Astrocyte of the hippocampus (primary cell): ENCODE measurements at regions not wholly inside any gene's neighbourhood (a gene's known extent, or its start where the extent isn't known, plus 50 kb on each side); places are given as distances from the start of the nearest gene placed in this dataset.

Source experiments
- DNase-seq: peaks from one replicate; pipeline ENCODE4 v3.0.0; 2011; ENCODE audit warnings: low read depth, low spot score

- DNase-seq, result peak; percentile 53
These were observed 136.0 kb upstream of the CCDC54 start for GRCh38 chr3:107241217-107241616.

- no peak for DNase-seq
These were observed 134.7 kb upstream of the CCDC54 start for GRCh38 chr3:107242579-107242978.

- no peak for DNase-seq
These were observed 130.1 kb upstream of the CCDC54 start for GRCh38 chr3:107247116-107247515.

- no peak for DNase-seq
These were observed 128.1 kb upstream of the CCDC54 start for GRCh38 chr3:107249132-107249531.

- DNase-seq, result no peak
These were observed 127.0 kb upstream of the CCDC54 start for GRCh38 chr3:107250221-107250620.

GRCh38 chr3:107251819-107252218 lies 125.4 kb upstream of the CCDC54 start:
- no peak for DNase-seq

- DNase-seq, result no peak
These were observed 120.3 kb upstream of the CCDC54 start for GRCh38 chr3:107256963-107257362.

GRCh38 chr3:107258300-107258699 lies 118.9 kb upstream of the CCDC54 start:
- no peak for DNase-seq

GRCh38 chr3:107260207-107260606 lies 117.0 kb upstream of the CCDC54 start:
- DNase-seq, result peak; percentile 36

- no peak for DNase-seq
These were observed 113.8 kb upstream of the CCDC54 start for GRCh38 chr3:107263269-107264021.

- no peak for DNase-seq
These were observed 112.4 kb upstream of the CCDC54 start for GRCh38 chr3:107264888-107265287.

- no peak for DNase-seq
These were observed 111.7 kb upstream of the CCDC54 start for GRCh38 chr3:107265526-107265925.

GRCh38 chr3:107268469-107268868 lies 108.8 kb upstream of the CCDC54 start:
- DNase-seq, result no peak

- no peak for DNase-seq
These were observed 108.1 kb upstream of the CCDC54 start for GRCh38 chr3:107269136-107269535.

GRCh38 chr3:107271787-107272387 lies 105.4 kb upstream of the CCDC54 start:
- DNase-seq, result peak; percentile 43

GRCh38 chr3:107272471-107272870 lies 104.8 kb upstream of the CCDC54 start:
- no peak for DNase-seq

- no peak for DNase-seq
These were observed 104.4 kb upstream of the CCDC54 start for GRCh38 chr3:107272885-107273284.

- DNase-seq, result no peak
These were observed 103.5 kb upstream of the CCDC54 start for GRCh38 chr3:107273771-107274170.

GRCh38 chr3:107275511-107275910 lies 101.7 kb upstream of the CCDC54 start:
- DNase-seq, result no peak

- peak; percentile 38 for DNase-seq
These were observed 93.3 kb upstream of the CCDC54 start for GRCh38 chr3:107283948-107284347.

- DNase-seq, result no peak
These were observed 92.6 kb upstream of the CCDC54 start for GRCh38 chr3:107284612-107285011.

- peak; percentile 27 for DNase-seq
These were observed 92.0 kb upstream of the CCDC54 start for GRCh38 chr3:107285197-107285596.

- DNase-seq, result no peak
These were observed 87.9 kb upstream of the CCDC54 start for GRCh38 chr3:107289354-107289753.
